Stomach (tissue), 4 donors: ENCODE measurements at regions not wholly inside any gene's neighbourhood (a gene's known extent, or its start where the extent isn't known, plus 50 kb on each side); places are given as distances from the start of the nearest gene placed in this dataset.
"Not testable (repeated sequence)": the region's sequence is repeated elsewhere in the genome, so short reads cannot be mapped to it uniquely, and the experiment has no call there.

Experiments used
- POLR2A ChIP-seq, 4 donors: fragments of 450-650 bp; IDR thresholded peaks; one replicate each; pipeline ENCODE4 v1.6.1; 2016; ENCODE audit warnings: antibody characterized with exemption in 4 of 4, control low read depth in 2 of 4, mild to moderate bottlenecking in 1 of 4, moderate library complexity in 1 of 4
- POLR2AphosphoS5 ChIP-seq, 3 donors: sonication (generic); formaldehyde crosslinking; IDR thresholded peaks; one replicate each; pipeline ENCODE4 v1.6.1; 2016; ENCODE audit warnings: antibody characterized with exemption in 3 of 3
- TF ChIP-seq, protein P1 (sequence below), 7 experiments: fragments of 450-650 bp in 4 of 7; fragments of 200-600 bp in 3 of 7; sonication (generic) in 3 of 7; IDR thresholded peaks; one replicate each; pipeline ENCODE4 v1.5.1; 2016 to 2019; ENCODE audit warnings: antibody characterized with exemption in 7 of 7, control low read depth in 2 of 7, mild to moderate bottlenecking in 1 of 7

DNA sequence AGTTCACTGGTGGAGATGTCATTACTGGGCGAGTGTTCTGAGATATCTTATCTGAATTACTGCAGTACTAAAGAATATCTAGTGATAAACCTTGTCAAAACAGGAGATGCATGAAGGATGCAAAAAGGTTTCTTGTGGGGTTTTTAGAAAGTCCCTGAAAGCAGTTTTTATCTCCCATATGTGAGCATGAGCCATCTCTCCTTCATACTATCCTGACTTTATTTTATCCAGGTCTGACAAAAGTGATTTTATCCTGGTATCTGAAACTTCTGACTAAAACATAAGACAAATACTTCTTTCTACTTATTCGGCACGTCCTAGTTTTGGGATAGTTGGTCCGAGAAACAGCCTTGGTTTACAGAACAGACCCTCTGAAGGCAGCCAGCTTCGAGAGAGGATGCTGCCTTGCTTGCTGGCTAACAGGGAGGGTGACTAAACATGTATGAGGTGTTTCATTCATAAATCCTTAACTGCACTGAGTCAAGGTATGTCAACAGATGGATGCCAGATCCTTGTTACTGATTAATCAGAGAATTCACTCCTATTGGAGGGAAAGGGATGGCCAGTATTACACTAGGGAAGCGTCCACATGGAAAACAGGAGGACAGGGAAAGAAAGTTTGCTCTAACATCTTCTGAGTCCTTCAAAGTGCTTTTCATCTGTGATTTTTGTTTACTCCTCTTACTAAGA is 927.3 kb downstream of the SPATA31A7 start:
- TF ChIP-seq, protein P1, sequence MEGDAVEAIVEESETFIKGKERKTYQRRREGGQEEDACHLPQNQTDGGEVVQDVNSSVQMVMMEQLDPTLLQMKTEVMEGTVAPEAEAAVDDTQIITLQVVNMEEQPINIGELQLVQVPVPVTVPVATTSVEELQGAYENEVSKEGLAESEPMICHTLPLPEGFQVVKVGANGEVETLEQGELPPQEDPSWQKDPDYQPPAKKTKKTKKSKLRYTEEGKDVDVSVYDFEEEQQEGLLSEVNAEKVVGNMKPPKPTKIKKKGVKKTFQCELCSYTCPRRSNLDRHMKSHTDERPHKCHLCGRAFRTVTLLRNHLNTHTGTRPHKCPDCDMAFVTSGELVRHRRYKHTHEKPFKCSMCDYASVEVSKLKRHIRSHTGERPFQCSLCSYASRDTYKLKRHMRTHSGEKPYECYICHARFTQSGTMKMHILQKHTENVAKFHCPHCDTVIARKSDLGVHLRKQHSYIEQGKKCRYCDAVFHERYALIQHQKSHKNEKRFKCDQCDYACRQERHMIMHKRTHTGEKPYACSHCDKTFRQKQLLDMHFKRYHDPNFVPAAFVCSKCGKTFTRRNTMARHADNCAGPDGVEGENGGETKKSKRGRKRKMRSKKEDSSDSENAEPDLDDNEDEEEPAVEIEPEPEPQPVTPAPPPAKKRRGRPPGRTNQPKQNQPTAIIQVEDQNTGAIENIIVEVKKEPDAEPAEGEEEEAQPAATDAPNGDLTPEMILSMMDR (IDR thresholded peaks at IDR 0.05), result not testable (repeated sequence)
- not testable (repeated sequence) for TF ChIP-seq POLR2AphosphoS5, POLR2A (IDR thresholded peaks at IDR 0.05)
